Esophagus muscularis mucosa (tissue), 3 donors: ENCODE measurements at regions not wholly inside any gene's neighbourhood (a gene's known extent, or its start where the extent isn't known, plus 50 kb on each side); places are given as distances from the start of the nearest gene placed in this dataset.

Experiments used
- CTCF ChIP-seq, 3 experiments: fragments of 200-600 bp in 2 of 3; fragments of 450-650 bp in 1 of 3; sonication (generic) in 2 of 3; IDR thresholded peaks; one replicate each; pipeline ENCODE4 v1.5.1; 2017 to 2019; ENCODE audit warnings: antibody characterized with exemption in 3 of 3, mild to moderate bottlenecking in 2 of 3, moderate library complexity in 1 of 3
- POLR2A ChIP-seq: fragments of 450-650 bp; IDR thresholded peaks from one replicate; pipeline ENCODE4 v1.6.1; 2017; ENCODE audit warnings: antibody characterized with exemption, moderate library complexity, mild to moderate bottlenecking, low read depth
- POLR2AphosphoS5 ChIP-seq, 2 donors: sonication (generic); formaldehyde crosslinking; IDR thresholded peaks; one replicate each; pipeline ENCODE4 v1.6.1; 2017; ENCODE audit warnings: antibody characterized with exemption in 2 of 2

GRCh38 chr1:78291418-78291817 is 199.4 kb upstream of the PTGFR start:
- no peak for TF ChIP-seq CTCF (IDR thresholded peaks at IDR 0.05)
- TF ChIP-seq POLR2AphosphoS5 (IDR thresholded peaks at IDR 0.05) = no peak
- TF ChIP-seq POLR2A = no peak
